Large intestine (tissue), 3 donors: ENCODE measurements at regions not wholly inside any gene's neighbourhood (a gene's known extent, or its start where the extent isn't known, plus 50 kb on each side); places are given as distances from the start of the nearest gene placed in this dataset.

Experiments used
- DNase-seq, 2 donors: peaks; one replicate each; pipeline versions ENCODE4 v3.0.0 to v3.0.0-alpha.2; 2013
- H3K27ac ChIP-seq: one replicate; pipeline ENCODE4 v1.5.1; 2013; ENCODE audit warnings: low read length
- H3K27me3 ChIP-seq: 2 replicates; pipeline ENCODE4 v1.6.1; 2013; ENCODE audit warnings: low read length; ENCODE audit not compliant: control insufficient read depth, insufficient read depth
- H3K36me3 ChIP-seq: 2 replicates; pipeline ENCODE4 v1.6.1; 2013; ENCODE audit warnings: low read length; ENCODE audit not compliant: control insufficient read depth, insufficient read depth
- H3K4me1 ChIP-seq: one replicate; pipeline ENCODE4 v1.6.1; 2013; ENCODE audit warnings: low read length; ENCODE audit not compliant: control insufficient read depth, insufficient read depth
- H3K4me3 ChIP-seq: one replicate; pipeline ENCODE4 v1.5.1; 2013; ENCODE audit warnings: low read length
- H3K9me3 ChIP-seq: one replicate; pipeline ENCODE4 v1.6.1; 2013; ENCODE audit warnings: mild to moderate bottlenecking, low read depth, low read length, moderate library complexity; ENCODE audit not compliant: control insufficient read depth
- WGBS: methylation state at CpG from one replicate; pipeline ENCODE4 v1.1.5; 2013; ENCODE audit warnings: low lambda C conversion rate; ENCODE audit not compliant: insufficient coverage; 5-methylcytosine and 5-hydroxymethylcytosine counted together

DNA sequence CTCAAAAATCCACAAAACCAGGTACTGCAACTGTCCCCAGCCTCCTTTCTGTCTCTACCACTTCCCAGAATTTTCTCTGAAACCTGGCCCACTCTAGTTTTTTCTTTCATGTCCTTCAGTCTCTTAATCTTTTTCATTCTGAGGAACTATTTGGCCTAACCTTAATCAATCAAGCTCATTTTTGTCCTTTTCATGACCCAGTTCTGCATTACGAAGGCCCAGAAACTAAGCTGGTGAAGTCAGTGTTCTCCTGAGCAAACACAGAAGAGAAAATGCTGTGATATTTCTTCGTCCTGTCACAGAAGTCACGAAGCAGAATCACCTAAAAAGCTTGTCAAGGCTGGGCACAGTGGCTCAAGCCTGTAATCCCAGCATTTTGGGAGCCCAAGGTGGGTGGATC lies 131.7 kb upstream of the EDNRA start:
- DNase-seq: no peak
- Histone ChIP-seq H3K27ac (no peak overlapping the region), H3K4me1 (no peaks in the 10 kb centered on the region), H3K27me3 (no peaks in the 10 kb centered on the region), H3K9me3 (peaks cover 2% of the 10 kb centered on the region), H3K36me3 (no peaks in the 10 kb centered on the region), H3K4me3 (no peak overlapping the region)
- no CpG with 5 or more reads among the region's 3 CpGs for WGBS

DNA sequence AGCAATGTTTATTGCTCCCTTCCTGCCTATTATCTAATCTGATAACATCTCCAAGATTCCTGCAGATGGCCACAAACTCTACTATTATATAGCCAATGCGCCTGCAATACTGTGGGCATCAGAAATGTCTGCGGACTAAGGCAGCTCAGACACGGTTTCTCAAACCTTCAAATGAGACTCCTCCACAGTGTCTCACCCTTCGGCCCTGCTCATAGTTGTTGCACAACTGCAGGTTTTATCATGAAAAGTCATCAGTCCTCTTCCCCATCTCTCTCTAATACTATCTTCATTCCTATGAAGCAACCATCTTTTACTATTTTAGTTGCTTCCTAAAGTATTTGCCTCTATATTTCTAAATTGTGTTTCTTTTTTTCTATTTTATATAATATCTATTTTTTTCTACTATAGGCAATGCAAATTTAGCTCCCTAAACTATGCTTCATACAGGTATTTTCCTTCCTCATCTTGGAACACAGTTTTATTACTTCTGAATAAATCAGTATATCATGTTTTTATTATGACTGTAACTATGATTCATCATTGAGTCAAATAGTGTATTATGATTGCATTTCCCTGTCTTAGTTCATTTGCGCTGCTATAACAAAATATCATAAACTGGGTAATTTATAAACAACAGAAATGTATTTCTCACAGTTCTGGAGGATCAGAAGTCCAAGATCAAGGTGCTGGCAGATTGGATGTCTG lies 129.7 kb upstream of the EDNRA start:
- Histone ChIP-seq H3K27ac (no peak overlapping the region), H3K4me3 (no peak overlapping the region), H3K36me3 (no peaks in the 10 kb centered on the region), H3K27me3 (no peaks in the 10 kb centered on the region), H3K4me1 (no peaks in the 10 kb centered on the region), H3K9me3 (peaks cover 2% of the 10 kb centered on the region)
- DNase-seq: no peak
- 100% methylated on average over 1 of the region's 5 CpGs for WGBS

DNA sequence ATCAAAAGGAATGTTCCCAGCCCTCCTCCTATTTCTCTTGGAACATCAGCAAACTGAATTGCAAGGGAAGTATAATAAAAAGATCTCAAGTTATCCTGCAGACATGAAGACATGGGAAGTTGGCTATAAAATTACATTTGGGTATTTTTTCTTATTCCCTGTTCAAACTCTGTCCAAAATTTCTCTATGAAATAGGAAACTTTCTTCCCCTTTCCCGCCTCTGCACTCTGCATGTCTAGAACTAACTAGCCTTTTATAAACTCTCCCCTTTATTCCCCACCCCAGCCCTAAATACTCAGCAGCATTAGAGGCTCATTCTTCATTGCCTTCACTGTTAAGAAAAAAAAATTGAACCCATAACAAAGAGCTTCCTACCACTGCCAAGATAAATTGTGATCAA lies 126.7 kb upstream of the EDNRA start:
- no peaks in the 10 kb centered on the region for H3K27me3 ChIP-seq
- H3K4me1 ChIP-seq: no peaks in the 10 kb centered on the region
- H3K36me3 ChIP-seq: no peaks in the 10 kb centered on the region
- WGBS: 83% methylated on average over 1 of the region's 1 CpG
- no peak overlapping the region for H3K27ac ChIP-seq
- H3K9me3 ChIP-seq: peaks cover 5% of the 10 kb centered on the region
- no peak for DNase-seq
- H3K4me3 ChIP-seq: no peak overlapping the region

DNA sequence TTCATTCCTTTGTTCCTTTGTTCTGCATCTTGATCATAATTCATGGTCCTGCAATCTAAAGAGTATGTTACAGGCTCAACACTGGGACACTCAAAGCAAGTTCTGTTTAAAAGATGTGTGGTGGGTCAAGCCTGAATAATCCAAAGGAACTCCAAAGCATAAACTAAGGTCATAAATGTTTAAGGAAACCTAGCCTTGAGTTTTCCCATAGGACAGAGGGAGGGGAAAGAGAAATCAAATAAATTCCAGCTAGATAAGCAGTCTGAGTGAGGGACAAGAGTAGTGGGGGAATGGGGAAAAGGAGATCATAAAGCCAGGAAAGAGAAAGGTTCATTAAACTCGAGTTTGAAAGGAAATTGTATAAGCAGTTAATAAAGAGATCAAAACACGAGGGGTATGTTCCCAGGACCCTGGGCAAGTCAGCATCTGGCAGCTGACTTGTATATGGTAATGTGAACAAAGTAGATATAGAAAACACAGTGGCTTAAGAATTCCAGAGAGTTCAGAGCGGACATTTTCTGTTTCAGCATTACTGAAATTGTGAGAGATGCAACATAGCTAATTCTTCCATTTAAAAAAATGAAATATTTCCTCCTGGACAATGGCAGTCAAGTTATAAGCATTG lies 125.8 kb upstream of the EDNRA start:
- 78% methylated on average over 2 of the region's 3 CpGs for WGBS
- DNase-seq: no peak

DNA sequence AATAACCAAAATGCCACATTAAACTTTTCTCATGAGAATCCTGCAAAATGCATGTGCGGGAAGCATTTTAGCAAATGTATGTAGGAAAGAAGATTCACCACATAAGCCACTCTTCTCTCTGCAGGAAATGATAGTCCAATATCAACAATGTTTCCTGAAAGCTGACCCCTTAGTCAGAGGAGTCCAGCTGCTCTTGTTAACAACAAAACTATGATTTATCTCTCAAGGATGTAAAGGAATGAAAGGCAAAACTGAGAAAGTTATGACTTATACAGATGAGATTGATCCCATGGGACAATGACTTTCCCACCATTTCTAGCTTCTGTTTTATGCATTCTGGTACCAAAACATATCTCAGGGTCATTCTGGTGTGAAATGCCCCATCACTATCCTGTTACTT lies 125.0 kb upstream of the EDNRA start:
- Histone ChIP-seq H3K4me1 (peaks cover 2% of the 10 kb centered on the region), H3K4me3 (no peak overlapping the region), H3K27ac (no peak overlapping the region), H3K9me3 (peaks cover 3% of the 10 kb centered on the region), H3K27me3 (no peaks in the 10 kb centered on the region), H3K36me3 (no peaks in the 10 kb centered on the region)
- no CpG with 5 or more reads among the region's 1 CpG for WGBS
- no peak for DNase-seq

More for the DNA sequence above, 125.8 kb upstream of the EDNRA start:
- H3K4me1 ChIP-seq: peaks cover 1% of the 10 kb centered on the region
- no peak overlapping the region for H3K4me3 ChIP-seq
- H3K27ac ChIP-seq: no peak overlapping the region
- no peaks in the 10 kb centered on the region for H3K27me3 ChIP-seq
- peaks cover 5% of the 10 kb centered on the region for H3K9me3 ChIP-seq
- no peaks in the 10 kb centered on the region for H3K36me3 ChIP-seq

DNA sequence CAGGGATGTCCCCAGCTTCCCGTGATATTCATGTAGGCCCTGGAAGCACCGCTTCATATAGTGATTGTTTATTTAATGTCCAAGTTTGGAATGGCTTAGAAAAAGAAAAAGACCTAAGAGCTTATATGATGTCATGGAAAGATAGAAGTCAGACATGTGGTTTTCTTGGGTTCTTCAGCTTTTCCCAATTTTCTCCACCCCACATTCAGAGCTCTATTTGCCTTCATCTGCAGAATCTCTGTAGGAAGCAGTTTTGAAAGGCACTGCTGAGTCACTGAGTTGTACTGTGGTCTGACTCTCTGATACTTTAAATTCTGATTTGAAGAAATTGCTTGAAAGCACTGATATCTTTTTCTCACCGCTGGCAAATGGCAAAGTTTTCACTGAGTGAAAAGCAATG lies 120.6 kb upstream of the EDNRA start:
- WGBS: 100% methylated on average over 1 of the region's 3 CpGs
- H3K4me1 ChIP-seq: peaks cover 21% of the 10 kb centered on the region
- H3K36me3 ChIP-seq: no peaks in the 10 kb centered on the region
- no peak overlapping the region for H3K4me3 ChIP-seq
- no peaks in the 10 kb centered on the region for H3K27me3 ChIP-seq
- H3K9me3 ChIP-seq: peaks cover 3% of the 10 kb centered on the region
- no peak overlapping the region for H3K27ac ChIP-seq
- DNase-seq: no peak

DNA sequence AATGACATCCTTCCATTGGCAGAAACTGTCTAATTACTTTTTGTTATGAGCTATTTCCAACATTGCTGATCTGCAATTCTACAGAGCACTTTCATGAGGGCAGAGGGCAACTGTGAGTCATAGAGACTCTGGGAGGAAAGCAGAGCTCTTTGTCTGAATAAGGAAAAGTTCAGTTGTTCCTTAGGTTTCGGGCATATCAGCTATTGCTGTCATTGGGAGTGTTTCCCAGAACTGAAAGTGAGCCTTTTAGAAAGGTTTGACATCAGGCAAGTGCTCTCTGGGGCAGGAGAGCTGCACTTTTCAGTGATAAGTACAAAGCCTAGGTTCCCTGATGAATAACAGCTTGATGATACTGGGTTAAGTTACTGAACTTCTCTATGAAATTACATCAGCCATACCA lies 119.2 kb upstream of the EDNRA start:
- no peaks in the 10 kb centered on the region for H3K27me3 ChIP-seq
- H3K9me3 ChIP-seq: peaks cover 3% of the 10 kb centered on the region
- no CpG with 5 or more reads among the region's 1 CpG for WGBS
- no peaks in the 10 kb centered on the region for H3K36me3 ChIP-seq
- peak overlapping the region; percentile 85 for H3K27ac ChIP-seq
- no peak overlapping the region for H3K4me3 ChIP-seq
- peak; percentile 87 to 94 for DNase-seq
- peaks cover 21% of the 10 kb centered on the region for H3K4me1 ChIP-seq

DNA sequence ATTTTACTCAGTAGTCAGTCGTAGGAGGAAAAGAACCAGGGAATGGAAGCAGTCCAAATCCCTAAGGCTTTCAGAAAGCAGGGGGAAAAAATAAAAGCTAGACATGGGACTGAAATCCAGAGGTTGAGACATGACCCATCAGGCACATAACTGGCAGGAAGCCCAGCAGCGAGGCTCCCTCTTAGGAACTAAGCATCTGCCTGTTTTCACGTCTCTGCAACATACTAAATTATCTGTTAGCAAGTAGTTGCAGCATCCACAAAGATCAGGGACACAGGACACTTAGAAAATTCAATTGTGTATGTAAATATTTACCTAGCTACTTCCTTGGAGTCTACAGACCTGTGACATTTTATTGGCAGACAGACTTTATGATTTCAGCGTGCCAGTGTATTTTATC lies 118.0 kb upstream of the EDNRA start:
- no CpG with 5 or more reads among the region's 4 CpGs for WGBS
- Histone ChIP-seq H3K36me3 (no peaks in the 10 kb centered on the region), H3K27ac (peak overlapping the region; percentile 85), H3K4me1 (peaks cover 21% of the 10 kb centered on the region), H3K9me3 (no peaks in the 10 kb centered on the region), H3K27me3 (no peaks in the 10 kb centered on the region), H3K4me3 (no peak overlapping the region)
- DNase-seq: peak; percentile 45 to 67

DNA sequence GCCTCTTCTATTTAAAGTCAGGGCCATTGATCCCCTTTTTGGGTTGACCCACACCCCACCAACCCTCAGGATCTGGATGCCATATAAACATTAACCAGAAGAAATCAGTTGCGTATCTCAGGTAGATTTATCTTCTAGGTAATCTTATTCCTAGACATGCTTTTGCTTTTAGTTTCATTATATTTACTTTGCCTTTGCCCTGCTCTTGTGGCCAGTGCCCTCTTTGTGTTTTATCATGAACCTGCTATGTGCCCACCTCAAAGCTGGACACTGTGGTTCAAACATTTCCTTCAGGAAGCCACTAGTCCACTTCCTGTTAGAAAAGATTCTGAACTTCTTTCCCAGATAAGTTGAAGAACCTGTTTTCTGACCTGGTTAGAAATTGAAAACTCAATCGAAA lies 117.4 kb upstream of the EDNRA start:
- peaks cover 21% of the 10 kb centered on the region for H3K4me1 ChIP-seq
- H3K4me3 ChIP-seq: no peak overlapping the region
- H3K9me3 ChIP-seq: no peaks in the 10 kb centered on the region
- peak in 1 of 2 donors; percentile 42 for DNase-seq
- WGBS: 62% methylated on average over 1 of the region's 2 CpGs
- no peak overlapping the region for H3K27ac ChIP-seq
- no peaks in the 10 kb centered on the region for H3K27me3 ChIP-seq
- H3K36me3 ChIP-seq: no peaks in the 10 kb centered on the region

DNA sequence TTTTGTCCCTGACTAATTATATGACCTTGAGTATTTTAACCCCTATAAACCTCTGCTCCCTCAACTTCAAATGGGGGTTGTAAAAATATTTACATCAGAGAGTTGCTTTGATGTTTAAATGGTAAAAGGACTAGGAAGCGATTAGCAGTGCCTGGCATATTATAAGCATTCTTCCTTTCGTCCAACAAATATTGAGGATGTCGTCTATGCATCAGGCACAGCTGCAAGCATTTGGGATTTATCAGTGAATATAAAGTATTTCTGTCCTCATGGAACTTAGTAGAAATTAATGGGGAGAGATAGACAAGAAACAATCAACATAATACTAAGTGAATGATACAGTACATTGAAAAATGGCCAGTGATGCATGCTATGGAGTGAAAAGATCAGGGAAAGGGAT lies 115.5 kb upstream of the EDNRA start:
- H3K27me3 ChIP-seq: no peaks in the 10 kb centered on the region

DNA sequence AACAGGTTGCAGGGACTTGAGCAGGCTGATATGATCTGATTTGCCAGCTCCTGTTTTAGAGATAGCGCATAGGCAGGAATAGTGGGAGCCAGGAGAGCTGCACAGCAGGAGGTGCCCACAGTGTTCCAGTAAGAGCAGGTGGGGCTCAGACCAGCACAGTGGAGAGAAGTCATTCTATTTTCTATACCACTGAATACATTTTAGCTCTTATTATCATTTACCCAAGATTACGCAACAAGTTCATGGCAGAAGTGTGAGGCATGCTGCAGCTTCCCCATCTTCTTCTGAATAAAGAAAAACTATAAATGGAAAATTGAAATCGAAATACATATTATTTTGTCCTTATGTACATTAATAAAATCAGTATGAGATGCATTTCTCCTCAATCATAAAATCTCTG lies 114.7 kb upstream of the EDNRA start:
- H3K27me3 ChIP-seq: no peaks in the 10 kb centered on the region

More for the DNA sequence above, 115.5 kb upstream of the EDNRA start:
- no peaks in the 10 kb centered on the region for H3K9me3 ChIP-seq
- H3K36me3 ChIP-seq: no peaks in the 10 kb centered on the region
- H3K4me1 ChIP-seq: peaks cover 23% of the 10 kb centered on the region
- H3K27ac ChIP-seq: no peak overlapping the region
- no CpG with 5 or more reads among the region's 3 CpGs for WGBS
- DNase-seq: no peak
- no peak overlapping the region for H3K4me3 ChIP-seq

More for the DNA sequence above, 114.7 kb upstream of the EDNRA start:
- no peak for DNase-seq
- H3K27ac ChIP-seq: no peak overlapping the region
- 100% methylated on average over 1 of the region's 3 CpGs for WGBS
- no peaks in the 10 kb centered on the region for H3K9me3 ChIP-seq
- no peaks in the 10 kb centered on the region for H3K36me3 ChIP-seq
- H3K4me3 ChIP-seq: no peak overlapping the region
- peaks cover 23% of the 10 kb centered on the region for H3K4me1 ChIP-seq
